K562 (cell line): ENCODE measurements at regions not wholly inside any gene's neighbourhood (a gene's known extent, or its start where the extent isn't known, plus 50 kb on each side); places are given as distances from the start of the nearest gene placed in this dataset.

Source experiments
- ATAC-seq: fragments of 200-7000 bp; cut with Tn5 transposase; 3 replicates; pipeline ENCODE4 v1.9.1; 2020; ENCODE audit warnings: moderate library complexity
- BruUV-seq: library from RNA; stranded (reverse); fragments of 400-500 nt; replicated peaks from 2 replicates; lab custom pipeline; 2021; lab: Mats Ljungman, UMichigan
- CTCF ChIA-PET: fragments of 300-600 bp; formaldehyde crosslinking; extraction: SDS; loops from one replicate; lab custom pipeline; 2021; ENCODE audit warnings: low intra/inter-chr PET ratio; lab: Yijun Ruan, JAX
- POLR2A ChIA-PET: fragments of 300-600, 350-650 bp; sonication (Branson Sonifier 250); formaldehyde crosslinking; extraction: SDS; loops from one replicate; lab custom pipeline; 2021; ENCODE audit warnings: antibody characterized with exemption, inconsistent platforms; lab: Yijun Ruan, JAX
- DNase-seq, 4 experiments: peaks; one replicate each; pipeline versions ENCODE4 v3.0.0 to v3.0.0-alpha.2; 2011 to 2018; ENCODE audit warnings: low spot score in 3 of 4, mixed read lengths in 3 of 4; ENCODE audit errors: extremely low read depth in 1 of 4
- FAIRE-seq: peaks from 2 replicates; lab custom pipeline; 2011; peaks lifted over from hg19 to GRCh38; lab: Jason Lieb, UNC
- H2AFZ ChIP-seq: 2 replicates; pipeline ENCODE4 v1.6.0; 2011; ENCODE audit warnings: low read depth, low read length, control low read depth, inconsistent platforms
- H3K27ac ChIP-seq: fragments of 200-600 bp; 3 replicates; pipeline ENCODE4 v1.8.0; 2011; ENCODE audit warnings: low read depth, mild to moderate bottlenecking, control low read depth, inconsistent platforms, low read length, moderate library complexity, mixed read lengths; ENCODE audit errors: extremely low read depth
- H3K27me3 ChIP-seq, 2 experiments: fragments of 300-600 bp in 1 of 2; 2 replicates in 1 of 2; 3 replicates in 1 of 2; pipeline versions ENCODE4 v1.6.0 to v1.8.0; 2011; ENCODE audit warnings: inconsistent platforms in 2 of 2, low read length in 2 of 2, mild to moderate bottlenecking in 1 of 2, mixed read lengths in 1 of 2, moderate library complexity in 1 of 2; ENCODE audit not compliant: control insufficient read depth in 2 of 2, insufficient read depth in 2 of 2
- H3K36me3 ChIP-seq: fragments of 300-600 bp; 3 replicates; pipeline ENCODE4 v1.8.0; 2011; ENCODE audit warnings: mild to moderate bottlenecking, low read length, inconsistent platforms; ENCODE audit not compliant: control insufficient read depth, insufficient read depth
- H3K4me1 ChIP-seq, 2 experiments: fragments of 200-600 bp in 1 of 2; replicated peaks in 1 of 2; 2 replicates in 1 of 2; 3 replicates in 1 of 2; pipeline versions ENCODE4 v1.5.1 to v1.8.0; 2011; ENCODE audit warnings: inconsistent platforms in 2 of 2, low read length in 2 of 2, mild to moderate bottlenecking in 1 of 2, mixed read lengths in 1 of 2, moderate library complexity in 1 of 2; ENCODE audit not compliant: control insufficient read depth in 2 of 2, insufficient read depth in 2 of 2
- H3K4me2 ChIP-seq: 2 replicates; pipeline ENCODE4 v1.6.1; 2011; ENCODE audit warnings: low read length, control low read depth, inconsistent platforms, mixed read lengths; ENCODE audit not compliant: insufficient read depth
- H3K4me3 ChIP-seq: fragments of 200-600 bp; sonication (generic), shearing (Covaris generic); 2 replicates; pipeline ENCODE4 v1.5.1; 2016; ENCODE audit warnings: control low read depth, inconsistent platforms
- H3K79me2 ChIP-seq: fragments of 200-600 bp; 3 replicates; pipeline ENCODE4 v1.8.0; 2011; ENCODE audit warnings: low read length, inconsistent platforms; ENCODE audit not compliant: control insufficient read depth, insufficient read depth
- H3K9ac ChIP-seq, 2 experiments: 2 replicates each; pipeline versions ENCODE4 v1.6.0 to v1.6.1; 2011; ENCODE audit warnings: low read depth in 2 of 2, low read length in 2 of 2, control low read depth in 1 of 2, inconsistent platforms in 1 of 2, mild to moderate bottlenecking in 1 of 2, mixed read lengths in 1 of 2; ENCODE audit not compliant: insufficient read depth in 1 of 2
- H3K9me1 ChIP-seq: one replicate; pipeline ENCODE4 v1.6.0; 2011; ENCODE audit warnings: inconsistent platforms, mild to moderate bottlenecking, low read length, moderate library complexity; ENCODE audit not compliant: control insufficient read depth, insufficient read depth
- H3K9me3 ChIP-seq: replicated peaks from 2 replicates; pipeline ENCODE4 v1.5.1; 2011; ENCODE audit warnings: low read depth, low read length, inconsistent platforms; ENCODE audit not compliant: control insufficient read depth, insufficient read depth
- H4K20me1 ChIP-seq: replicated peaks from 2 replicates; pipeline ENCODE4 v1.6.1; 2011; ENCODE audit warnings: low read length, inconsistent platforms, mixed read lengths; ENCODE audit not compliant: control insufficient read depth, insufficient read depth
- HNRNPL ChIP-seq: fragments of 200-400 bp; formaldehyde crosslinking; IDR thresholded peaks from 2 replicates; pipeline ENCODE4 v1.6.1; 2017; ENCODE audit warnings: low read depth, mild to moderate bottlenecking, low read length
- YY1 ChIP-seq, 3 experiments: IDR thresholded peaks; 2 replicates each; pipeline ENCODE4 v1.6.1; 2011; ENCODE audit warnings: low read length in 2 of 3, mild to moderate bottlenecking in 2 of 3, moderate library complexity in 2 of 3, borderline replicate concordance in 1 of 3, control low read depth in 1 of 3, low read depth in 1 of 3; ENCODE audit not compliant: insufficient read depth in 3 of 3, insufficient replicate concordance in 2 of 3, control insufficient read depth in 1 of 3, insufficient read length in 1 of 3; ENCODE audit errors: extremely low read depth in 1 of 3
- ZNF197 ChIP-seq: fragments of 200-800 bp; sonication (Bioruptor generic); IDR thresholded peaks from 2 replicates; pipeline ENCODE4 v1.6.1; 2016; ENCODE audit warnings: low read depth, missing genetic modification characterization, missing compliant biosample characterization
- ZNF436 ChIP-seq: fragments of 250-450, 450-650 bp; sonication (Bioruptor Pico); formaldehyde crosslinking; IDR thresholded peaks from 2 replicates; pipeline ENCODE4 v1.7.0; 2020; ENCODE audit warnings: mild to moderate bottlenecking
- ZNF551 ChIP-seq: fragments of 250-450 bp; sonication (Bioruptor Pico); IDR thresholded peaks from 2 replicates; pipeline ENCODE4 v1.5.0; 2021; ENCODE audit warnings: mild to moderate bottlenecking, moderate library complexity
- WGBS: fragments of 100-300 bp; shearing (Covaris generic); methylation state at CpG from one replicate; pipeline ENCODE4 v1.1.6; 2016; ENCODE audit warnings: low coverage, mixed read lengths; ENCODE audit not compliant: insufficient coverage; ENCODE audit errors: missing lambda C conversion rate; 5-methylcytosine and 5-hydroxymethylcytosine counted together
- in situ Hi-C: fragments of 300-500 bp; cut with MboI; formaldehyde crosslinking; loops from 4 replicates; pipeline ENCODE4 v1.15.0; 2018; ENCODE audit warnings: inconsistent platforms, mixed read lengths
- intact Hi-C: fragments of 100-400 bp; cut with micrococcal nuclease; formaldehyde crosslinking; loops from 2 replicates; pipeline ENCODE4 v1.14.2; 2022
- TF ChIP-seq, protein P1 (sequence below): fragments of 250-450 bp; sonication (Bioruptor Pico); IDR thresholded peaks from 2 replicates; pipeline ENCODE4 v1.4.0; 2020; ENCODE audit warnings: mild to moderate bottlenecking, moderate library complexity
- TF ChIP-seq, protein P2 (sequence below): fragments of 450-650 bp; formaldehyde crosslinking; conservative IDR thresholded peaks from 2 replicates; pipeline ENCODE4 v1.4.0; 2022; ENCODE audit warnings: mild to moderate bottlenecking, missing genetic modification characterization

DNA sequence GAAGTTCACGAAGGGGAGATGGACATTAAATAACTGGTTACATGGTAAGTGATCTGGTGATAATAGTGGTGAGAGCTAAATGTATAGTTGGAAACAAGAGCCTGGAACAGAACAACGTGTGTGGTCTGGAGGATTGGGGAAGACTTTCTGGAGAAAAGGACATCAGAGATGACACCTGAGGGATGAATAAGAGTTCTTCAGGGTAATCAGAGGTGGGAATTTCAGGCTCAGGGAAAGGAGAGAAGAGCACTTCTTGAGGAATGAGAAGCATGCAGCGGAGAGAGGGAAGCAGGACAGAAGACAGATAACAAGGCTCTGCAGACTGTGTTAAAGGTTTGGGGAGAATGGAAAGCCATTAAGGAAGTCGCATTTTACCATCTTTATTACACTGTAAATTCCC, 450.7 kb downstream of the TNS1 start (continued):
- TF ChIP-seq HNRNPL (no peak), ZNF197 (CRISPR knock-in tag) (no peak), YY1 (IDR thresholded peaks at IDR 0.05; ENCODE audit: borderline replicate concordance in 1 of 3, control insufficient read depth in 1 of 3, extremely low read depth in 1 of 3, insufficient read depth in 3 of 3, insufficient read length in 1 of 3, insufficient replicate concordance in 2 of 3, low read depth in 1 of 3, low read length in 2 of 3) (no peak), ZNF436 (no peak)
- TF ChIP-seq, protein P1, sequence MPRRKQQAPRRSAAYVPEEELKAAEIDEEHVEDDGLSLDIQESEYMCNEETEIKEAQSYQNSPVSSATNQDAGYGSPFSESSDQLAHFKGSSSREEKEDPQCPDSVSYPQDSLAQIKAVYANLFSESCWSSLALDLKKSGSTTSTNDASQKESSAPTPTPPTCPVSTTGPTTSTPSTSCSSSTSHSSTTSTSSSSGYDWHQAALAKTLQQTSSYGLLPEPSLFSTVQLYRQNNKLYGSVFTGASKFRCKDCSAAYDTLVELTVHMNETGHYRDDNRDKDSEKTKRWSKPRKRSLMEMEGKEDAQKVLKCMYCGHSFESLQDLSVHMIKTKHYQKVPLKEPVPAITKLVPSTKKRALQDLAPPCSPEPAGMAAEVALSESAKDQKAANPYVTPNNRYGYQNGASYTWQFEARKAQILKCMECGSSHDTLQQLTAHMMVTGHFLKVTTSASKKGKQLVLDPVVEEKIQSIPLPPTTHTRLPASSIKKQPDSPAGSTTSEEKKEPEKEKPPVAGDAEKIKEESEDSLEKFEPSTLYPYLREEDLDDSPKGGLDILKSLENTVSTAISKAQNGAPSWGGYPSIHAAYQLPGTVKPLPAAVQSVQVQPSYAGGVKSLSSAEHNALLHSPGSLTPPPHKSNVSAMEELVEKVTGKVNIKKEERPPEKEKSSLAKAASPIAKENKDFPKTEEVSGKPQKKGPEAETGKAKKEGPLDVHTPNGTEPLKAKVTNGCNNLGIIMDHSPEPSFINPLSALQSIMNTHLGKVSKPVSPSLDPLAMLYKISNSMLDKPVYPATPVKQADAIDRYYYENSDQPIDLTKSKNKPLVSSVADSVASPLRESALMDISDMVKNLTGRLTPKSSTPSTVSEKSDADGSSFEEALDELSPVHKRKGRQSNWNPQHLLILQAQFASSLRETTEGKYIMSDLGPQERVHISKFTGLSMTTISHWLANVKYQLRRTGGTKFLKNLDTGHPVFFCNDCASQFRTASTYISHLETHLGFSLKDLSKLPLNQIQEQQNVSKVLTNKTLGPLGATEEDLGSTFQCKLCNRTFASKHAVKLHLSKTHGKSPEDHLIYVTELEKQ = no peak
- TF ChIP-seq, all 486 proteins: peak for 0

DNA sequence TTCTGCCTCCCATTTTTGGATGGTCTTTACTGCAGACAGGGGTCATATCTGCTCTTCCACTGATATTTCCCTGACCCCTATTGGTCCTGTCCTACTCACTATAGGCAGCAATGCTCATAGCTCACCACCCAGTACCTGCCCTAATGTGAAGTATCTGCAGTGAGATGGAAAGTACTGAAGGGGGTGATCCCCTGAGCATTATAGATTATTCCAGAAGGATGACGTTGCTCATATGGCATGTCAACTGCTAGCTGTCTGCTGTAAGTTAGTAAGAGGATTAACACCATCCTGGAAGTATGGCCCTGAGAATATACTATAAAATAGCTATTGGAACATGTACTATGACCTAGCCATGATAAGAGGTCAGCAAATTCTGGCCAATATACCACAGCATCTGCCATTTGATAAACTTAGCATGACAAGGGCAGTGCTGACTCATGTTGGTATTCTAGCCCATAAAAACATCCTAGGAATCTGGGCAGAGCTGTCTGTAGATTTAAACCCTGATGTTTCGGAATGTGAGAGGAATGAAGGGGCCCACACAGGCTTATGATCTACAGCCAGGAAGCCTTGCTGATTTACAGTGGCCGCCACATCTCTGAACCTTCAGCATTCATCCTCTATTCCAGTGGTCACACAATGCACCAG, 451.4 kb downstream of the TNS1 start:
- Histone ChIP-seq H3K4me1 (no peaks in the 10 kb centered on the region), H3K9ac (no peak overlapping the region), H3K4me3 (no peak overlapping the region), H3K27me3 (no peaks in the 10 kb centered on the region), H2AFZ (no peak overlapping the region), H3K79me2 (no peaks in the 10 kb centered on the region)
- 3% methylated on average over 3 of the region's 3 CpGs for whole genome bisulfite sequencing
- in situ Hi-C loops (no loop called here), intact Hi-C loops (no loop called here)
- POLR2A ChIA-PET = no interaction called here
- BruUV-seq = no TSS peak
- no peak for TF ChIP-seq ZNF551
- TF ChIP-seq, protein P2, sequence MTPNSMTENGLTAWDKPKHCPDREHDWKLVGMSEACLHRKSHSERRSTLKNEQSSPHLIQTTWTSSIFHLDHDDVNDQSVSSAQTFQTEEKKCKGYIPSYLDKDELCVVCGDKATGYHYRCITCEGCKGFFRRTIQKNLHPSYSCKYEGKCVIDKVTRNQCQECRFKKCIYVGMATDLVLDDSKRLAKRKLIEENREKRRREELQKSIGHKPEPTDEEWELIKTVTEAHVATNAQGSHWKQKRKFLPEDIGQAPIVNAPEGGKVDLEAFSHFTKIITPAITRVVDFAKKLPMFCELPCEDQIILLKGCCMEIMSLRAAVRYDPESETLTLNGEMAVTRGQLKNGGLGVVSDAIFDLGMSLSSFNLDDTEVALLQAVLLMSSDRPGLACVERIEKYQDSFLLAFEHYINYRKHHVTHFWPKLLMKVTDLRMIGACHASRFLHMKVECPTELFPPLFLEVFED (CRISPR knock-in tag) = no peak
- TF ChIP-seq, all 486 proteins: peak for 0
- FAIRE-seq = no peak
- no peaks in the 10 kb centered on the region for H3K36me3 ChIP-seq
- no peaks in the 10 kb centered on the region for H3K9me1 ChIP-seq
- no peak overlapping the region for H3K4me2 ChIP-seq
- no peaks in the 10 kb centered on the region for H3K9me3 ChIP-seq
- no peaks in the 10 kb centered on the region for H4K20me1 ChIP-seq
- no peak overlapping the region for H3K27ac ChIP-seq
- ATAC-seq = no peak
- no peak for DNase-seq
- CTCF ChIA-PET = no interaction called here
